HG02763 (cell line): ENCODE measurements at regions not wholly inside any gene's neighbourhood (a gene's known extent, or its start where the extent isn't known, plus 50 kb on each side); places are given as distances from the start of the nearest gene placed in this dataset.

Experiments
- ATAC-seq: cut with Tn5 transposase; IDR thresholded peaks from one replicate; pipeline ENCODE4 v1.9.1; 2021; ENCODE audit warnings: mild to moderate bottlenecking, moderate library complexity; ENCODE audit not compliant: unreplicated experiment

- ATAC-seq: no peak
Measured at GRCh38 chr4:3343358-3343757, 50.5 kb downstream of the RGS12 start.

DNA sequence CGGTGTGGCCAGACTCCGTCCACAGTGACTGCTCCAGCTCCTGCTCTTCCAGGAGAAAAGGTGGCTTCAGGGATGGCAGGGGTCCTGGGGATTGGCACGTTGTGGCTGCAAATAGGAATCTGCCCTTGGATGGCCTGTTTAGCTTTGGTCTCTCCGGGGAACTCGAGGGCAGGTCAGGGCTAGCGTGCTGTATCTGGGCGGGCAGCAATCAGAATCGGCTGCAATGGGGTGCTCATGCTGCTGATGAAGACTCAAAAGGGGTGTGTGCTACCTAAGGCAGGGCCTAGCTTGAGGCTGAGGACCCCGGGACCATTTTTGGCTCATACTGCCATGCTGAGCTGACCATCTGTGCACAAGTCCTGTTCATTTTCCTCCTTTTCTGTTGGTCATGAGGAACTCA lies 51.3 kb downstream of the RGS12 start:
- ATAC-seq: no peak

- ATAC-seq: no peak
Measured at GRCh38 chr4:3344596-3344995, 51.8 kb downstream of the RGS12 start.

DNA sequence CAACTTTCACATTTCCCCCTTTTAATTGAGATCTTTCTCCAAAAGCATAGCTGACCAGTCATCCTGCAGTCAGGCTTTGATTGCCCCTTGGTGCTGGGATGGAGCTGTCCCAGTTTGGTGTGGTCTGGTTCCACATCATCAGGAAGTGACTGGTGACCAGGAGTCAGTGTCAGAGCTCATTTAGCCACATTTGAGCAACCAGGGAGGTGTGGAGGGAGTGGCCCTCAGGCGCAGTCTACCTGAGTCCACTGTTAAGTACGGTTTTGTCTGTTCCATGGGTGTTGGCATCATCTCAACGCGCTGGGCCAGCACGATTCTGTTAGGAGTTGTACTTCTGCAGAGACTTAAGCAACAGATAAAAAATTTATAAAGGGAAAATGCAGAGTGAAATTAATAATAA lies 52.6 kb downstream of the RGS12 start:
- no peak for ATAC-seq

GRCh38 chr4:3346146-3346545 lies 53.3 kb downstream of the RGS12 start:
- ATAC-seq: no peak

DNA sequence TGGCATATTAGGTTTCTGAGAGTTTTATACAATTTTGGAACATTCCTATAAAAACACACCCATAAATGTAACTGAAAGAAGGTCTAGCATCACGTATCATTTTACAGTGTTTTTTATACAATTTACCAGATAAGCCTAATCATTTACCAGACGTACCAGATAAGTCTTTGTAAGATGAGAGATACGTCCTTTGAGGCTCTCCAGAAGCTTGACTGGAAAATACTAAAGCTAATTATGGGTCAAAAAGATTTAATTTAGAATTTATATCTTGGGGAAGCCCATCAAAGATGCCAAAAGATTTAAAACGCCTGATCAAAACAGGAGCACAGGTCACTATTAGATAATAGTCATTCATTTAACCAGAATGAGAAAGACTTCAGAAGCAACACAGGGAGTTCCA lies 55.0 kb downstream of the RGS12 start:
- ATAC-seq: no peak

DNA sequence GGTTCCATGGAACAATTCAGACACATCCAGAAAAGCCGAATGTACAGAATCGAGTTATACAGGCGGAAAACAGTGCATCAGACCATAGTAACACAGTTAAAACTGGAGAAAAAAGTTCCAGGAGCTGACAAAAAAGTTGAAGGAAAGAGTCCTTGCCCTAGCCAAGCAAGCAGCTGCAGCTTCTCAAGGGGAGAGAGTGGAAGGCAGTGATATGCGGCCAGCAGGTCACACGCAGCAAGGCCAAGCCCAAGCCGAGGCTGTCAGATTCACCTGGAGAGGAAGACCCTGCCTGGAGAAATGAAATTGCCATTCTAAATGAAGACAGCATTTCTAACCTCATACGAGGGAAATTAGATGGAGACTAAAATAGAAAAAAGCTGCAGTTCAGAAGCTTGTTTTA lies 55.8 kb downstream of the RGS12 start:
- ATAC-seq: no peak

- no peak for ATAC-seq
Measured at GRCh38 chr4:3349116-3349515, 56.3 kb downstream of the RGS12 start.

- no peak for ATAC-seq
Measured at GRCh38 chr4:3351997-3352396, 59.2 kb downstream of the RGS12 start.

DNA sequence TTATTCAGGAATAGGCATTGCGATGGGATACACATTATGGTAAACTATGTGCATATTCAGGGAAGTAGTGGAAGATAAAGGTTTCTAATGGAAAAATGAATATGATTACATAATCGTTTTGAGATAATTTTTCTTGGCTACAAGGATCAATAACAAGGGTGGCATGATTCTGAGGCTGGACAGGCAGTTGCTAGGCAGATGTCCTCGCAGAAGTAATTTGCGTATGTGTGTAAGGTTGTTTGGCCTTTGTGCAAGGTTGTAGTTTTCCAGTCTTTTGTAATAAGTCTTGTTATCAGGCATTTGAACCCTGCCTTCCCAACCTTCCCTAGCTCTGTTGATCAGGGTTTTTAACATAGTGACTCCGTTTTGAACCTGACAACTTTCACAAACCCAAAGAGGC lies 59.7 kb downstream of the RGS12 start:
- ATAC-seq: no peak

- ATAC-seq: no peak
Measured at GRCh38 chr4:3352941-3353594, 60.2 kb downstream of the RGS12 start.

DNA sequence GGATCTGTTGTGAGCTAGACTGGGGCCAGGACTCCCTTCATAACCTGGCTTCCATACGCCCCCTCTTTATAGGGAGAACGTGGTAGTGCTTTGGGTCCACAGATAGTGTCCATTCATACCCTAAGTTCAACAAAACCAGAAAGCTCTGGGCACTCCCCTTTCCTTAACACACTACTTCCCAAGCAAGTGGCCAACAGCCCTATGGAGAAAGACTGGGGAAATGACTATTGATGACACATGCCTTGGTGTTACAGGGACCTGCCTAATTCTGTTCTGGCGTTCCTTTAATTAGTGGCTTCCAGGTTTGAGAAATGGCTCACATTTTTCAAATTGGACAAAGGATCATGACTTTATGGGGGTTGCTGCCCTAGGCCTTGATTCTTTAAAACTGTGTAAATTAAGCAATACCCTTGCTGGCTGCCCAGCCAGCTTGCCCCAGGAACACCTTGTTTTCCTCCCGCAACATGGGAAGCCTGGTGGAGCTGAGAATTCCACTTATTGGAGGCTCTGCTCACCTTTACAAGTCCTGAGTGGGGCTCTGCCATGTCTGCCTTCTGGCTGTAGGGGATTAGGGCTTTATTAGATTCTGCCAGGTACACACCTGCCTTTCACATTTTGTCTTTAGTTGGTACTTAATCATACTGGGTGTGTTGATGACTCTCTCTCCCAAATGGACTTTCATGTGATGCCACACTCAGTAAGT lies 61.1 kb downstream of the RGS12 start:
- ATAC-seq: no peak

DNA sequence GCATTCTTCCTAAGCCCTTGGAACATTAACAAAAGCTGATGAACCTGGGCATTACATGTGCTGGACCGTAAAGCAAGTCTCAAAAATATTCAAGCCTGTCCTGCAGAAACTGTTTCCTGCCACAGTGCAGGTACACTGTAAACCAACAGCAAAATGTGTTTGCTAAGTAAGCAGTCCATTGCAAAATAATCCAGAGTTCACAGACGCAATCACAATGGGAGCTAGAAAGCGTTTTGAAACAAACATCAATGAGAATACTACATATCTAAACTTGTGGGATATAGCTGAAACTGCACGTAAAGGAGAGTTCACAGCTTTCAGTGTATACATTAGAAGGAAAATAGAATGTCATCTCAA lies 61.6 kb downstream of the RGS12 start:
- ATAC-seq: no peak

- ATAC-seq: no peak
Measured at GRCh38 chr4:3355266-3355748, 62.5 kb downstream of the RGS12 start.

DNA sequence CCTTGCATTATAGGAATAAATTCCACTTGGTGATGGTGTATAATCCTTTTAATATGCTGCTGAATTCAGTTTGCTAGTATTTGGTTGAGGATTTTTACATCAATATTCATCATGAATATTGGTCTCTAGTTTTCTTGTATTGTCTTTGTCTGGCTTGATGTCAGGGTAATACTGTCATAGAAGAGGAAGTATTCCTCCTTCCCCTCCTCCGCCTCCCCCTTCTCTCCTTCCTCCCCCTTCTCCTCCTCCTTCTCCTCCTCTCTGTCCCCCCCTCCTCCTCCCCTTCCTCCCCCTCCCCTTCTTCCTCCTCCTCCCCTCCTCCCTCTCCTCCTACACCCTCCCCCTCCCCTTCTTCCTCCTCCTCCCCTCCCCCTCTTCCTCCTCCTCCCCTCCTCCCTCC lies 65.8 kb downstream of the RGS12 start:
- no peak for ATAC-seq

DNA sequence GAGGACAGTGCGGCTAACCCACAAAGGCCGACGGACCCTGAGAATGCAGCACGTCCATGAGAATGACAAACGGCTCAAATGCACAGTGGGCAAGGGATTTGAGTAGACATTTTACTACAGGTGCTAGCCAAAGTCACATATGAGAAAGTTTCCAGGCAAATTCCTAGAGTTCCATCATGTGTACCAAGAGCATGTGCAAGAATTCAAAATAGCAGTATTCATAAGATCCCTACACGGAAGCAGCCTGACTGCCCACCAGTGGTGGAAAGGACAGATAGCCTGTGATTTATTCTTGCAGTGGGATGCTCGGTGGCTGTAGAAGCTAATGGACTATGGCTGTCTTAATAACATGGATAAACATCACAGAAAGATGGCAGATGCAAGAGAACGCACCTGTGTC lies 68.0 kb downstream of the RGS12 start:
- no peak for ATAC-seq

DNA sequence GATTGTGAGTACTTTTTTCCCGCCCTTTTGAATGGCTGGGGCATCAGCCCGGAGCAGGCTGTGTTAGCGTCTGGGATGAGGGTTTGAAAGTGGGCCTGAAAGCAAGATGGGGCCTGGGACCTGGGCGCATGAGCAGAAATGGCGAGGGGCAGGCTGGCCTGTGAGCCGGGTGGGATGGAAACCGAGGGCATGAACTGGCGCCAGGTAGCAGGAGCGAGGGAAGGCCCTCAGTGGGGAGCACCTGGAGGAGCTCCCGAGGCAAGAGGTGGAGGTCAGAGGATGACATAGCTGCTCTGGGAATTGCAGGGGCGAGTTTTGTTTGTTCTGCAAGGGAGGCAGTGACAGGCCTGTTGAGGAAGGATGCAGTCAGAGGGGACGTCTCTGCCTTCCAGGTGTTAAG lies 68.6 kb downstream of the RGS12 start:
- ATAC-seq: no peak

- ATAC-seq: no peak
Measured at GRCh38 chr4:3361896-3362295, 69.1 kb downstream of the RGS12 start.

- ATAC-seq: no peak
Measured at GRCh38 chr4:3362431-3363287, 69.8 kb downstream of the RGS12 start.

- no peak for ATAC-seq
Measured at GRCh38 chr4:3363411-3364141, 70.8 kb downstream of the RGS12 start.

GRCh38 chr4:3364199-3364598 lies 71.4 kb downstream of the RGS12 start:
- no peak for ATAC-seq
